GM21367 (cell line): ENCODE measurements at regions not wholly inside any gene's neighbourhood (a gene's known extent, or its start where the extent isn't known, plus 50 kb on each side); places are given as distances from the start of the nearest gene placed in this dataset.

ENCODE experiments used
- ATAC-seq: cut with Tn5 transposase; IDR thresholded peaks from one replicate; pipeline ENCODE4 v1.9.1; 2021; ENCODE audit not compliant: unreplicated experiment

DNA sequence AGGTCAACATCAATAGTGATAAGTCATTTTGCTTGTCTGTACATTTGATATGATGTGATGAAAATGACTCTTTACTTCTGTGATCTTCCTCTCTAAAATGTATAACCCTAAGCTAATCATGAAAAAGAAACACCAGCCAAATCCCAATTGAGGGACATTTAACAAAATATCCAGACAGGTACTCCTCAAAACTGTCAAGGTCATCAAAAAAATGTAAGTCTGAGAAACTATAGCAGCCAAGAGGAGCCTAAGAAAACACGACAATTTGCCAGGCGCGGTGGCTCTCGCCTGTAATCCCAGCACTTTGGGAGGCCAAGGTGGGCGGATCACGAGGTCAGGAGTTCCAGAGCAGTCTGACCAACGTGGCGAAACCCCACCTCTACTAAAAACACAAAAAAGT is 708.5 kb upstream of the ID4 start:
- no peak for ATAC-seq

DNA sequence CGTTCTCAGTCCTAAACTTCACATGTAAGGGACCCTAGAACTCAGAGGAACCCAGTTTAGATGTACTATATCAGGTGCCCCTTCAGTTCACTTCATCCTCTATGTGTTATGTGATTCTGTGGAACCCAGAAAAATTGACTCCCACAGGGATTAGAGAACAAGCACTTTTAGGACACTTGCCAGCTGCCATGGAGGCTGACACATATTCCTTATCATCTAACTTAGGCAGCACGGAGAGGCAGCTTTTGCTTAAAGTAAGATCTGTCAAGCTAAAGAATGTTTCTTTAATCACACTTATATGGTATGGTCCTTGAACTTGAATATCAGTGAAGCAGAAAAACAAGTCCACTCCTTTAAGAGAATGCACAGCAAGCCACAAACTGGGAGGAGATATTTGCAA is 701.5 kb upstream of the ID4 start:
- ATAC-seq: no peak

DNA sequence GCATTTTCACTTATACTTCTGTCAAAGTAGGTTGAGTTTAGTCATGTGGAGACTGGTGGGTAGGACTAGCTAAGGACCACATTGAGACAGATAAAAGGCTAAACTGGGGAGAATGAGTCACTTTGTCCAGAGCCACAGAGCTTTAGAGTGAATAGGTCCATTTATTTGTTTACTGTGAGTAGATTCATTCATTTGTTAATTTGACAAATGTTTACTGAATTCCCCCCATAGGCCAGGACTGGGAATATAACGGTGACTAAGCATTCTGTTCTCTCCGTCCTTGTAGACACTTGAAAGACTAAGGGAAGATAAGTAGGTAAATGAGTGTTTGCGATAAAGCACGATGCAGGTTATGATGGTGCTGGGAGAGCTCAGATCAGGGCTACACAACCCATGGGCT is 699.7 kb upstream of the ID4 start:
- ATAC-seq: no peak

DNA sequence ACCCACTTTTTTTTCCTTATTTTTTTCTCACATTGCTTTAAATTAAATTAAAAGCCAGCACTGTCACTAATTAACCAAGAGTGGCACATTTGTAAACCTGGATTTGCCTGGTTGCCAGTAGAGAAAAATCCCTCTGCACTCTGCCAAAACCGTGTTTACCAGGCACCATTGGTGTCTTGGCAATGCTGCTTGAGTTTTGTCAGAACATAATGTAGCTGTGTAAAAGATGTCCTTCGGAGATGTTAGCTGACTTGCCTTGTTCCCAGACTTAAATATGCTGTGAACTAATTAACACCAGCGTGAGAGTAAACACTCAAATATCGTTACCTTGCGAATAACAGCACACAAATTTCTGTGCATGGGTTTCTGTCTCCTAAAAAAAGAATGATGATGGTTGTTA is 694.9 kb upstream of the ID4 start:
- ATAC-seq: no peak

DNA sequence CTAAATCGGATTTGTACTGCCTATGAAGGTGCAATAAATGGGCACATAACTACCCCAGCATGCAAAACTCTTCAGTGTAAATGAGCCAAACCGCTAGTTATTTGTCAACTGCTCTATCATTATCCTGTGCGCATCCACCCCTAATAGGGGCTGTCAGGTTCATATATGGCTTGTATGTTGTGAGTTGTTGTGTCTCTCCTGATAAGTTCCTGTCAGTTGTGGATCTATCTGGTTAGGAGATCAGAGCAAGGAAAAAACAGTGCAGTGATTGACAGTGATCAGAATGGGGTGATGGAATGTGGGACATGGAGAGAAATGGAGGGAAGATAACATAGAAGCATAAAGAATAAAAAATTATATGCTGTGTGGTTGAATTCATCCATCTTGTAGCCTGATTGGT is 686.9 kb upstream of the ID4 start:
- ATAC-seq: no peak

DNA sequence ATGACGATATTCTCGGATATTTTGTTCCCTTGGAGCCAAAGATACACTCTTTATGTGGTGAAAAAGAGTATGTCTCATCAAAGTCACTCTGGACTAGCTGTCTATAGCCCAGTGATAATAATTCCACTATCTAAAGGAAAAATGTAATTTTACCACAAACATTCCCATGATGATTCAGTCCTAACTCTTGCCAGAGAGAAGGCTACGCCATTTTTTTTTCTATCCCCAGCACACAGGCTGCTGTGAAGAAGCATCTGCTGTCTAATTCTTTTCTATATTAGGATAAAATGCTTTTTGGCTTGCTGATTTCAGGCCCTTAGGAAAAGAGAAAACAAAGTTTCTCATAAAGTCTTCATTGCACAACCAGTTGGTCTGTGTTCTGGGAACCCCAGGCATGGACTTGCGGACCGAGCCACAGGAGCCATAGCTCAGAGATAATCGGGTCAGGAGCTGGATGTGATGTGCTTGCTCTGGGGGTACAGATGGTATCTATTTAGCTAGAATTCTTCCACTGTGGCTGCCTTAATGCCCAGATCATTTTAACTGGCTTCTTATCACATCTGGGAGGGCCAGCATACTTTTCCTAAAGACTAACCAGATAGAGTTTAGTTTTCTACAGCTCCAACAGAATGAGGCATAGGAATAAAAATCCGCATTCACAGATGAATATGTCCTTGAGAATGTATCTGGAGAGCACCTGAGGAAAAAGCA is 683.7 kb upstream of the ID4 start:
- no peak for ATAC-seq

DNA sequence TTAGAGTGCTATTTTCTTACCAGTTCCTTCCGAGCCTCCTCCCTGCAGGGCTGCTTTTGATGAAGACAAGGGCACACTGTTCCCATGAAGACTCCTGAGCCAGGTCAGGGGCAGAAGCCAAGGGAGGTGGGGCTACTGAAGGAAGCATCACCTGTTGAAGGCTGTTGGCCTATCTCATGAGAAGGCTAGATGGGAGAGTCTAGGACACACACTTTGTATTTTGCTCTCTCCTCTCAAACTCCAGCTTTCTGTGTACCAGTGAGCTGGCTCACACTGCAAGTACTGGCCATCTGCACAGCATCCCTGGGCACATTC is 683.2 kb upstream of the ID4 start:
- ATAC-seq: no peak

DNA sequence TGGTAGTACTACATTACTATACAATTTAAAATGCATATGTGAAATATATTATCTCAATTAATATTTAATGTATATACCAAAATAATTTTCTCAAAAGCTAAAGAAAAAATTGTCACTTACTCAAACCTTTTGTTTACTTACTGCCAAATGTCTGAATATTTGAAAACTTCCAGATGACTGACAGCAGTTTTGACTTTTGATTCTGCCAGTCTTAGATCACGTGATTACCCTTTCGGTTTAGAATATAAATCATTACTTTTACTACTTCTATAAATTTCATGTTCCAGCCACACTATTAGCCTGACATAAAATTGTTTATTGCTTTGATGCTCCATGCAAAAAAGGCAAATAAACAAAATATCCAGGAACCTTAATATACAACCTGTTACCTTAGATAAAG is 680.7 kb upstream of the ID4 start:
- ATAC-seq: no peak

DNA sequence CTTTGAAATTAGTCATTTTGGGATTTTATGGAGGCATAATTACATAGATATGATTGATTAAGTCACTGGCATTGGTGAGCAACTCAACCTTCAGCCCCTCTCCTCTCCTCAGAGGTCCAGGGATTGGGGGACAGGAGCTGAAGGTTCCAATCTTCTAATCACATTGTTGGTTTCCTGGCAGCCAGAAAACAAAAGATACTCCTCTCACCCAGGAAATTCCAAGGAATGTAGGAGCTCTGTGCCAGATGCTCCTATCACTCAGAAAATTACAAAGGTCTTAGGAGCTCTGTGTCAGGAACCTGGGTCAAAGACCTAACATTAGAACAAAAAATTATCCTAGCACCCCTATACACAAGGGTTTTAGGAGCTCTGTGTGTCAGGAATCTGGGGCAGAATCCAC is 679.7 kb upstream of the ID4 start:
- ATAC-seq: no peak

DNA sequence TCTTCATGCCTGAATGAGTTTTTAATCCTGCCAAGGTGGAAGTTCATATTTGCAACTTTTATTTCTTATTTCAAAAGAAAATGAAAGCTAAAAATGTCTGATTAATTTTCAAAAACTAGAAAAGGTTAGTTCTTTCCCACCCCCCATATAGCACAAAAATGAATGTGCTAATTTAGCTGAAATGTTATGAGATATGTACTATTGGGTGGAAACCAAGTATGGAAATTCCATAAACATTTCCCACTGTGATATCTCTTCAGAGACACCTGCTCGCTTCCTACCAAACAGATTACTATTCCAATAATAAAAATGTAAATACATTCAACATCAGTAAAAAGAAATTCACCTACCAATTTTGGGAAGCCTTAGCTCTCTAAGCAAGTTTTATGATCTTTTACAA is 678.6 kb upstream of the ID4 start:
- no peak for ATAC-seq

DNA sequence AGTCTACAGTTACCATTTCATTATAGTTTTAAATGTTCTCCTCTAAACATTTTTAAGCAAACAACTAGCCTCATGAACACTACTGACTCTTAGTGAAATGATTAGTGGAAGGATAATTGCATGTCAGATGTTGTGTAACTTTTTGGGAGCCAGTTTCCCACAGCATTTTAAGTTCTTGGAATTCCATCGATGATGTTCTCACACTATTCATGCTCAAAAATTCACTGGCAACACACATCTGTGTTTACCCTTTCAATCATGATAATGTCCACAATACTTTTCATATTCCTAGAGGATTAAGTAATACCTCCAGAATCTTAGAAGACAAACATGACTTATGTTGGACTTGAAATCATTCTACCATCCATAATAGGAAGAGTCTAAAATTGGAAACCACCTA is 678.1 kb upstream of the ID4 start:
- ATAC-seq: no peak

DNA sequence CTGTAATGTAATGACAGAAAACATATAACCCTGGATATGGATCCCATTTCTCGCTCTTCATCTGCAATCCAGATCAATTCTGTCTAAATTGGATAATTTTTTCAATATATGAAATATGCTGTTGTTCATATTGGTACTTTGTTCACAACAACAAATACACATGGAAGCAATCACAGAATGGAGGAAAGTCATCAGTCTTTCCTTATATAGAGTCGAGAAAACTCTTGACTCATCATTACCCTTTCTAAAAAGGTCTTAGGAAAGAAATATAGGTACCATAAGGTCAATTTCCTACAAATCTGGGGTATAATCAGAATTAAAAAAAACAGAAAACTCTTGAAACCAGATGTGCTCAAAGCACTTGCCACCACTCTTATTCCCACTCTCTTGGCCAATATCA is 677.6 kb upstream of the ID4 start:
- no peak for ATAC-seq

DNA sequence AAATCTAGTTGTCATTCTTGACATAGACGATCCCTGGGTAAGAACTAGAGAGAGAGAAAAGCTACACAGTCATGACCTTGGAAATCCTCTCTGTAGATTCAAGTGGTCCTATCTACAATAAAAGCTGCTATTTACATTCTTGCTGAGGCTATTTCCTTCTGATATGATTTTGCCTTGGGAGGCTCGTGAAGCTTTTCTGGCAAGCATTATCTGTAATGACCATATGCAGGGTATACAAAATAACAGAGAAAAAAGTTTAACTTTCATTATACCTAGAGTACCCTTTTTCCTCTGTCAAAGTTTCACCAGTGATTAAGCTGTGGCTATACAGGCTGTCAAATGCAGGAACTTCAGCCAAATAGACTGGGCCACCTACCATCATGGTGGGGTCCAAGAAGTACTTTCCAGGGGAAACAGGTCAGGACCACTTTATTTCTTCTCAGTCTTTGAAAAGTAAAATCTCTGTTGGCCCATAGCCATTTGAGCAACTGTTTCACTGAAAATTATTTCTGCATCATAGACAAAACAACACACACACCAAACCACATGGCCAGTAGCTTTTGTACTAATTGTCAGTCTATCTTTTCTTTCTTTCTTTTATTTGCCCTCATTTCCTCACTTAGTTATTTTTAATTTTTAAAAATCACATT is 677.0 kb upstream of the ID4 start:
- no peak for ATAC-seq

DNA sequence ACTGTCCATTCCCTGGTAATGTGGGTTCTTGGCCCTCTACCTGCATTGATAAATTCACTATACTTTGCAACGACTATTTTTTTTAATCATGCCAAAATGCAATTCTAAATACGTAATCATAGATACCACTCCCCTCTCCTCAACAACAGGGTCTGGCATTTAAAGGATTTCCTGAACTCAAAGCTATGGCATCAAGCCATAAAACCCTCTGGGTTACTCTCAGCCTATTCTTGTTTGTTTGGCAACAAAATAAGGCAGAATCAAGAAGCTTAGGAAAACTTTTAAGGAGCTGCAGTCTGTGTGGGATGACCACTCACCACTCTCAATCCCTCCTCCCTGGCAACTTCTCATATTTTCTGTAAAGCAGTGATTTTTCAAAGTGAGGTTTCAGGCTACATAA is 669.9 kb upstream of the ID4 start:
- ATAC-seq: no peak

DNA sequence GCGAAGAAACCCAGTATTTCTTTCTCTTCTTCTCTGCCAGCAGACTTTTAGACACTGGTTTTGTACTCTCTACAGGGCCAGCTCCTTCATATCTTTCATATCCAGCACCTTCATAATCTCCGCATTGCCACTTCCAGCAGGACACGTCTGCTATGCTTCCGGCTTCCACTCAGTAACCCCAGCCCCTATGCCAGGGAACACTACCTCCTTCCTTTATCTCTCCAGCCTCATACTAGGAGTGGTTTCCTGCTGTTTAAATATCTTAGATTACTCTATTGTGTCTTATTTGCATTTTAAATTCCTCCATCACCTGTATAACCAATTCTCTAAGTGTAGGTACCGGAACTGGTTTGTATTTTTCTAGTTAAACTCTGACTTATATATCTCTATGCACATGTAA is 667.8 kb upstream of the ID4 start:
- no peak for ATAC-seq

DNA sequence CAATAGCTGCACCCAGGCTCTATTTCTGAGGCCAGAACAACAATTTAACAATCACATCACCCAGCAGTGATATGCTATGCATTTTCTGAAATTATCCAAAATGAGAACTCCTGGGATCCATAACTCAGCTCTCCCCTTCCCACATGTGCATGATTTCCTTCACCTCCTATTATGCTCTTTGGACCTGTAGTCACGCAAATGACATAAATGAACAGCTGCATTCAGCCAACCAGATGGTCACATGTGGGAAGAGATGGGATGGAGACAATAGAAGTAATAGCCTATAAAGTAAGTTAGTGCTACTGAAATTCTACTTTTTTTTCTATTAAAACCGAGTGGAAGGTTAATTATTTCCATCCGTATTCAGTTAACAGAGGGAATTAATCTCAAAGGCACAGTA is 662.1 kb upstream of the ID4 start:
- ATAC-seq: no peak

DNA sequence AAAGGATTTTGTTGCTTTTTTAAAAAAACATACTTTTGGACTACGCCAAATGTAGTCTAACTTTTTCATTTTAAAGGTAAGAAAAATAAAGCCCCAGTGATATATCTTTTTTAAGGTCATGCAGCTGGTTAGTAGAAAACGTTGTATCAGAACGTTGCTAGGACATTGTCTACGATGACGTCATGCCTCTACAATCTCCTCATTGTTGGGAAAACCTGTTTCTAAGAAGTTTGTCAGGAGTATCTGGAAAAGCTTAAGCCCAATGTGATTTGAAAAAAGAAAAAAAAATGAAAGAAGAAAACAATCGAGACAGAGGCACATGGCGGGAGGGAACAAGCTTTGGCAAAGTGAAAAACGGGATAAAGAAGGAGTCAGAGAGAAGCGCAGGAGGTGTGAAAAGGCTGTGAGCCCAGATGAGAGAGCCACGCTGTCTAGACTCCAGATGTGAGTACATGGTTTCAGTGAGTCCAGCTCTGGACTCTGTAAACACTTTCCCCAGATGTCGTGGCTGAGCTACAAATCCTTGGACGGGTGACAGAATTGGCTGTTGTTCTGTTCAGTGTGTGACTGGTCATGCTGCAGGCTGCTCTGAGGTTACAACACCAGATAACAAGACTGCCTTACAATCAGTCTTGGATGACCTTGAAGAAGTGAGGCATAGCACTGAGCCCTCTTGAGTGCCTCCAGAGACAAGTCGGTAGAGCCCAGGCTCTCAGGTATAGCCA is 656.7 kb upstream of the ID4 start:
- ATAC-seq: no peak

DNA sequence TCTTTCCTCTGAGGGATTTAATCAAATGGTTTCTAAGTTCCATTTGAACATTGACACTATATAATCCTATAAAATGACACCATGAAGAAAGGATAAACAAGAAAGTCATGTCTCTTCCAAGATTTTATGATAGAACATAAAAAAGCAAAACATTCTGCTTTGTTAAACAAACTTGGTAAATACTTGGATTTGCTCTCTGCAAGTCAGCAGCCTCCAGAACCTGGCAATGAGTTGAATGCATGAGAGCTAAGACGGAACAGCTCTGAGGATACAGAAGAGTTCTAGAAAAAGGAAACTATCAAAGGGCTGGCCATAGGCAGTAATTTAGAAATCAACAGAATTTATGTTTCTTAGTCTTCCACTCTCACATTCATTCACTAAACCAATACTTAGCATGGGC is 656.0 kb upstream of the ID4 start:
- ATAC-seq: no peak

DNA sequence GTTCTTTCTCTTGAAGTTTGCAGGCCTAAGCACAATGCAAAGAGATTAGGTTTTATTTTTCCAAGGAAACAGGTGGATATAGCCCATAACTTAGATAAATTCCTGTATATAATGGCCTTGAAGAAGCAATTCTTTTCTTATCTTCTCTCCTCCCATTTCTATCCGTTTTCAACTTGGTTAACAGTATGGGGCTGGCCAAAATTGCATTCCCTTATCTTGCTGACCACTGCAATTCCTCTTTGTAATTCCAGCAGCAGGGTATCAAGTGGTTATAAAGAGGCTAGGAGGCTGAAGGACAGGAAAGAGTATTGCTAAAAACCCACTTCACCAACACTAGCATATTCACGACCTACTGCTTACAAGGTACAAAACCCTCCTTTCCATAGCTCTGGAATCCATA is 643.5 kb upstream of the ID4 start:
- no peak for ATAC-seq

DNA sequence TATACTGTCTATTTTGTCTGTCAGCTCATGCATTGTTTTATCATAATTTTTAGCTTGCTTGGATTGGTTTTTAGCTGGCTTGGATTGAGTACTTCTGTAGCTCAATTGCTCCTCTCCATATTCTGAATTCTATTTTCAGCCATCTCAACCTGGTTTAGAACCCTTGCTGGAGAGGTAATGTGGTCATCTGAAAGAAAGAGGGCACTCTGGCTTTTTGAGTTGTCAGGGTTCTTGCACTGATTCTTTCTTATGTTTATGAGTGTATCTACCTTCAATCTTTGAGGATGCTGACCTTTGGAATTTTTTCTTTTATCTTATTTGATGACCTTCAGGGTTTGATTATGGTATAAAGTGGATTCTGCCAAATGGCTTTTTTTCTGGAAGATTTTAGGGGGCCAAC is 632.7 kb upstream of the ID4 start:
- ATAC-seq: no peak

DNA sequence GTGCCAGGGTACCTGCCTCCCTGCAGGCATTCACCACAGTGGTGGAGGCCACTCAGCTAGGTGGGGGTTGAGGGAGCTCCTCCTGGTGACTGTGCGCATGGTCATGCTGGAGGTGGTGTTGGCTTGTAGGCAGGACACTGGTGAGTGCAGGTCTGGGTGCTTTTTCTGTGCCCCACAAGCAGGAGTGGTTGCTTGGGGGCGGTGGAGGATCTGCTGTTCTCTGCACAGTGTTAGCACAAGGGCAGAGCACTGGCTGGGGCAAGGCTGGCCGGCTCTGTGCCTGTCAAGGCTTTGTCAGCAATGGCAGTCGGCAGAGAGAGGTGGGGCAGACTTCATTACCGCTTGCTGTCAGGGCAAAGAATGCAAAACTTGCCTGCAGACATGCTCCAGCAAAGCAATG is 632.1 kb upstream of the ID4 start:
- ATAC-seq: no peak

DNA sequence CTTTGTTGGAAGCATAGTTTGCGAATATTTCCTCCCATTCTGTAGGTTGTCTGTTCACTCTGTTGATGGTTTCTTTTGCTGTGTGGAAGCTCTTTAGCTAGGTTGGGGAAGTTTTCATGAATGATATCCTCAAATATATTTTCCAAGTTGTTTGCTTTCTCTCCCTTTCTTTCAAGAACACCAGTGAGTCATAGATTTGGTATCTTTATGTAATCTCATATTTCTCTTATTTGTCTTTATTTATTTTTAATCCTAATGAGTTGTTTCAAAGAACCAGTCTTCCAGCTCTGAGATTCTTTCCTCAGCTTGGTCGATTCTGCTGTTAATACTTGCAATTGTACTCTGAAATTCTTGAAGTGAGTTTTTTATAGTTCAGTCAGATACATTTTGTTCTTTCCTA is 628.0 kb upstream of the ID4 start:
- ATAC-seq: no peak
